Mucosa of descending colon (tissue), 3 donors: ENCODE measurements at regions not wholly inside any gene's neighbourhood (a gene's known extent, or its start where the extent isn't known, plus 50 kb on each side); places are given as distances from the start of the nearest gene placed in this dataset.

Experiments
- ATAC-seq: fragments of 200-7000 bp; cut with Tn5 transposase; one replicate; pipeline ENCODE4 v1.9.1; 2020; ENCODE audit warnings: mild to moderate bottlenecking, moderate library complexity
- DNase-seq, 3 donors: peaks; one replicate each; pipeline ENCODE4 v3.0.0-alpha.2; 2020
- H3K36me3 ChIP-seq: fragments of 200-600 bp; one replicate; pipeline ENCODE4 v1.8.0; 2021; ENCODE audit warnings: low read depth, mild to moderate bottlenecking
- H3K4me1 ChIP-seq: fragments of 200-600 bp; one replicate; pipeline ENCODE4 v1.8.0; 2021; ENCODE audit warnings: low read depth, mild to moderate bottlenecking
- H3K4me3 ChIP-seq: fragments of 200-600 bp; one replicate; pipeline ENCODE4 v1.8.0; 2021; ENCODE audit warnings: mild to moderate bottlenecking
- H3K9me3 ChIP-seq: fragments of 200-600 bp; one replicate; pipeline ENCODE4 v1.8.0; 2021; ENCODE audit warnings: mild to moderate bottlenecking
- CTCF ChIP-seq: fragments of 200-600 bp; IDR thresholded peaks from one replicate; pipeline ENCODE4 v1.8.0; 2022; ENCODE audit warnings: antibody characterized with exemption, mild to moderate bottlenecking
- intact Hi-C, 2 donors: fragments of 100-400 bp; cut with DNase I in 1 of 2; cut with micrococcal nuclease in 1 of 2; formaldehyde crosslinking; loops; one replicate each; pipeline versions ENCODE4 v1.11.0 to v1.11.1; 2022; cut with DNase I, micrococcal nuclease
- donor health status: DM: no; HTN: no; CAD: no; lungs with moderate emphysema.
- donor health status: DM: no; HTN: no; CAD: no.
- donor health status: DM: no; HTN: yes; CAD: no.

DNA sequence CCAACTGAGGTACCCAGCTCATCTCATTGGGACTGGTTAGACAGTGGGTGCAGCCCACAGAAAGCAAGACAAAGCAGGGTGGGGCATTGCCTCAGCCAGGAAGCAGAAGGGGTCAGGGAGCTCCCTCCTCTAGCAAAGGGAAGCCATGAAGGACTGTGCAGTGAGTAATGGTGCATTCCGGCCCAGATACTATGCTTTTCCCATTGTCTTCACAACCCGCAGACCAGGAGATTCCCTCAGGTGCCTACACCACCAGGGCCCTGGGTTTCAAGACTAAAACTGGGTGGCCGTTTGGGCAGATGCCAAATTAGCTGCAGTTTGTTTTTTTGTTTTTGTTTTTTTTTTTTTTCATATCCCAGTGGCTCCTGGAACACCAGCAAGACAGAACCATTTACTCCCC lies 235.3 kb downstream of the TACR3 start:
- Histone ChIP-seq H3K36me3 (no peaks in the 10 kb centered on the region), H3K4me3 (no peak overlapping the region), H3K4me1 (no peaks in the 10 kb centered on the region), H3K9me3 (no peaks in the 10 kb centered on the region)
- TF ChIP-seq CTCF = no peak
- no peak for ATAC-seq
- no peak for DNase-seq
- intact Hi-C loops = no loop called here

GRCh38 chr4:103482893-103483292 lies 236.9 kb downstream of the TACR3 start:
- H3K36me3 ChIP-seq = no peaks in the 10 kb centered on the region
- no peak for DNase-seq
- ATAC-seq = no peak
- no peaks in the 10 kb centered on the region for H3K9me3 ChIP-seq
- intact Hi-C loops = no loop called here
- TF ChIP-seq CTCF = no peak
- H3K4me3 ChIP-seq = no peak overlapping the region
- no peaks in the 10 kb centered on the region for H3K4me1 ChIP-seq

GRCh38 chr4:103482471-103482870 lies 237.3 kb downstream of the TACR3 start:
- TF ChIP-seq CTCF = no peak
- Histone ChIP-seq H3K9me3 (no peaks in the 10 kb centered on the region), H3K4me3 (no peak overlapping the region), H3K36me3 (no peaks in the 10 kb centered on the region), H3K4me1 (no peaks in the 10 kb centered on the region)
- DNase-seq = no peak
- intact Hi-C loops = no loop called here
- no peak for ATAC-seq

DNA sequence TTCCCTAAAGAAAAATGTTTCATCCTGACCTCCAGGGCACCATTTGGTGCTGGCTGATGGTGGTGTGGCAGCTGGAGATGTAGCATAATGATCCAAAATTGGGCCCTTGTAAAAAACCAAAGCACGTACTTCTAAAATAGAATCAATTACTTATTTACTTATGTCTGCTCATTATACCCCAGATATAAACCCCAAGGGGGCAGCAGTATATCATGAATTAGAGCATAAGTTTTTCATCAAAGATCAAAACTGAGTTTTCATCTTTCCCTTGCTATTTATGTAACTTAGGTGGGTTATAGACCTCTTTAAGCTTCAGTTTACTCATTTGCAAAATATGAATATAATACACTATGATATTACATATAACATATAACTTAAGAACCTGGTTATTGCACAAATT lies 241.1 kb downstream of the TACR3 start:
- no peaks in the 10 kb centered on the region for H3K9me3 ChIP-seq
- DNase-seq (no peak), ATAC-seq (no peak)
- no peaks in the 10 kb centered on the region for H3K36me3 ChIP-seq
- intact Hi-C loops = no loop called here
- TF ChIP-seq CTCF = no peak
- H3K4me3 ChIP-seq = no peak overlapping the region
- no peaks in the 10 kb centered on the region for H3K4me1 ChIP-seq

DNA sequence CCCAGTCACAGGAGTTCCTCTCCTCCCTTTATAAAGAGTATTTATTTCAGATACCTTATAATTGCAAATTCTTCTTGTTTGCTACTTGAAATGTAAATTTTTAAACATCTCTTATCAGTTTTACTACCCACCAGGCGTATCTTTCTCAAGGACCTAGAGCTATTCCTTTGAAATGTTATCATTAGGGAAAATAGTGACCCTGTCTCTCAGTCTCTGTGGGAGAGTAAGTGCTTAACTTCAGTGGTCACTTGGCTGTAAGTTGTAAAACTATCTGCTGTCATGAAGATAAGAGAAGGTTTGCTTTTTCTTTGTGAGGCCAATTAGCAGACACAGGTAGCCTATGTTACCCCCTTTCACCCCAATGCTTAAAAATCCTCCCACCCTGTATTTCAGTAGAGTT lies 241.6 kb downstream of the TACR3 start:
- DNase-seq (no peak), ATAC-seq (no peak)
- TF ChIP-seq CTCF = no peak
- no peaks in the 10 kb centered on the region for H3K36me3 ChIP-seq
- no peak overlapping the region for H3K4me3 ChIP-seq
- intact Hi-C loops = no loop called here
- no peaks in the 10 kb centered on the region for H3K4me1 ChIP-seq
- no peaks in the 10 kb centered on the region for H3K9me3 ChIP-seq

DNA sequence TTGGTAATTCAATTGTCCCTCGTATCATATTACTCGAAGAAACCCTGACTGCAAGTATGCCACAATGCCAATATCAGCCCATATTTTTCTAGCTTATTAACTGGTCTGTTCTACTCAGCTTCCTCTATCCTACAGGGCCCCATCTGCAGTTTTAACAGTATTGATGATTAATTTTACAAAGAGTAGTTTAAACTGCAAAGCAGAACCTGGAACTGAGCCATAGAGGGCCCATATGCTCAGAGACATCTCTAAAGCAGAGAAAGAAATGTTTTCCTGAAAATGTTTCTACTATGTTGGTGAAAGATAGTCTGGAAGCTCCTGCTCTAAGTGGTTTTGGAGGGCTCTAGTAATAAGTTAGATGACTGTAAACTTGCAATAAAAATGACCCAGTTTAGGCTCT lies 259.4 kb upstream of the CENPE start:
- ATAC-seq (no peak), DNase-seq (no peak)
- no peaks in the 10 kb centered on the region for H3K9me3 ChIP-seq
- intact Hi-C loops = no loop called here
- H3K36me3 ChIP-seq = no peaks in the 10 kb centered on the region
- no peak overlapping the region for H3K4me3 ChIP-seq
- no peaks in the 10 kb centered on the region for H3K4me1 ChIP-seq
- TF ChIP-seq CTCF = no peak
